ENCODE measurements at regions not wholly inside any gene's neighbourhood (a gene's known extent, or its start where the extent isn't known, plus 50 kb on each side); places are given as distances from the start of the nearest gene placed in this dataset.

DNA sequence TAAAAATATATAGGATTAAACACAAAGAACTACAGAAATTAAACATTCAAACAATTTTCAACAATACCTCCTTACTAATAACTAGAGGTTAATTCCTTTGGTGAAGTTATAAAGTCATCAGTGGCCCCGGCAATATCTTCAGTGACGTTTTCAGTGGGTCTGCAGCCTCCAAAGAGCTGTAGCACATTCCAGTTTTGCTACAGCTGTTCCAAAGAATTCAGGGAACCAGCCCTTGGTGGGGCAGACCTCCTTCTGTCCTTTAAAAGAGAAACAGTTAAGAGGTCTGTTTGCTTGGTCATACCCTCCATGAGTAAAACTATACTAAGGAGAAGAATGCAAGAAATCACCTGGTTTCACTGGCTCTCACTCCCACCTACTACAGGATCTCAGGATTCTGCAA lies 99.2 kb upstream of the ZDHHC17 start:
- no peaks in the 10 kb centered on the region for H3K4me1 Mint-ChIP-seq (ENCODE audit: low read depth, unreplicated experiment)
- no peak overlapping the region for H3K4me3 Mint-ChIP-seq (ENCODE audit: low read depth, unreplicated experiment)
- H3K36me3 Mint-ChIP-seq (ENCODE audit: insufficient read depth, unreplicated experiment): no peaks in the 10 kb centered on the region
- CTCF ChIA-PET: no interaction called here
- TF ChIP-seq, protein P1, sequence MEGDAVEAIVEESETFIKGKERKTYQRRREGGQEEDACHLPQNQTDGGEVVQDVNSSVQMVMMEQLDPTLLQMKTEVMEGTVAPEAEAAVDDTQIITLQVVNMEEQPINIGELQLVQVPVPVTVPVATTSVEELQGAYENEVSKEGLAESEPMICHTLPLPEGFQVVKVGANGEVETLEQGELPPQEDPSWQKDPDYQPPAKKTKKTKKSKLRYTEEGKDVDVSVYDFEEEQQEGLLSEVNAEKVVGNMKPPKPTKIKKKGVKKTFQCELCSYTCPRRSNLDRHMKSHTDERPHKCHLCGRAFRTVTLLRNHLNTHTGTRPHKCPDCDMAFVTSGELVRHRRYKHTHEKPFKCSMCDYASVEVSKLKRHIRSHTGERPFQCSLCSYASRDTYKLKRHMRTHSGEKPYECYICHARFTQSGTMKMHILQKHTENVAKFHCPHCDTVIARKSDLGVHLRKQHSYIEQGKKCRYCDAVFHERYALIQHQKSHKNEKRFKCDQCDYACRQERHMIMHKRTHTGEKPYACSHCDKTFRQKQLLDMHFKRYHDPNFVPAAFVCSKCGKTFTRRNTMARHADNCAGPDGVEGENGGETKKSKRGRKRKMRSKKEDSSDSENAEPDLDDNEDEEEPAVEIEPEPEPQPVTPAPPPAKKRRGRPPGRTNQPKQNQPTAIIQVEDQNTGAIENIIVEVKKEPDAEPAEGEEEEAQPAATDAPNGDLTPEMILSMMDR (IDR thresholded peaks at IDR 0.05; ENCODE audit: unreplicated experiment): no peak
- no peak for DNase-seq
- intact Hi-C loops (cut with micrococcal nuclease; ENCODE audit: unreplicated experiment): no loop called here
- no peak overlapping the region for H3K27ac Mint-ChIP-seq (ENCODE audit: unreplicated experiment)
- no peaks in the 10 kb centered on the region for H3K9me3 Mint-ChIP-seq (ENCODE audit: low read depth, unreplicated experiment)
- no peaks in the 10 kb centered on the region for H3K27me3 Mint-ChIP-seq (ENCODE audit: unreplicated experiment)
- BruUV-seq (replicated peaks): no TSS peak

DNA sequence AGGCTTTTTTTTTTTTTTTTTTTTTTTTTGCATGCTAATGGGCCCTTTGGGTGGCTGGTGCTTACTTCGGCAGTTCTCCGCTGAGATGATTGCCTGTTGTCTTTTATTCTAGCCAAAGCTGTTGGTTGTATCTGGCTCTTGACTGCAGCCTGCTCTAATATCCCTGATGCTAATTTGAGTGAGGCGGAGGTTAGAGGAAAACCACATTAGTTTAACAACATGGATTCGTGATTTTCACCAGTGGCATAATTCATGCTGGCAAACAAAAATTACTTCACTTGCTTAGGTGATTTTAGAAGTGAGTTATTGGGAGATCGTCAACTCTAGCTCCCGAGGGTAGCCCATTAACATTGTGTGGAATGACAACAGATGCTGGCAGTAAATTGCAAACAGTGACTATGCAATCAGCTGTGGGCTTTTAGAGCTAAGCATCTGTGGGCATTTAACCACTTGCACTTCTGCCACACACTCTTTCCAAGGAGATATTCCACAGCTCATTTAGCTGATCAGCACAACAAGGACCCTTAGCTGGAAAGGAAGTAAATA lies 97.6 kb upstream of the ZDHHC17 start:
- no peak for DNase-seq
- H3K36me3 Mint-ChIP-seq (ENCODE audit: insufficient read depth, unreplicated experiment): no peaks in the 10 kb centered on the region
- no peak overlapping the region for H3K4me3 Mint-ChIP-seq (ENCODE audit: low read depth, unreplicated experiment)
- no peak overlapping the region for H3K27ac Mint-ChIP-seq (ENCODE audit: unreplicated experiment)
- no TSS peak for BruUV-seq (replicated peaks)
- TF ChIP-seq, protein P1 (IDR thresholded peaks at IDR 0.05; ENCODE audit: unreplicated experiment): no peak
- intact Hi-C loops (cut with micrococcal nuclease; ENCODE audit: unreplicated experiment): no loop called here
- no peaks in the 10 kb centered on the region for H3K9me3 Mint-ChIP-seq (ENCODE audit: low read depth, unreplicated experiment)
- CTCF ChIA-PET: no interaction called here
- no peaks in the 10 kb centered on the region for H3K4me1 Mint-ChIP-seq (ENCODE audit: low read depth, unreplicated experiment)
- no peaks in the 10 kb centered on the region for H3K27me3 Mint-ChIP-seq (ENCODE audit: unreplicated experiment)

GRCh38 chr12:76669981-76670380 lies 93.9 kb upstream of the ZDHHC17 start:
- Mint-ChIP-seq H3K27me3 (ENCODE audit: unreplicated experiment) (no peaks in the 10 kb centered on the region), H3K27ac (ENCODE audit: unreplicated experiment) (no peak overlapping the region), H3K4me1 (ENCODE audit: low read depth, unreplicated experiment) (no peaks in the 10 kb centered on the region), H3K9me3 (ENCODE audit: low read depth, unreplicated experiment) (no peaks in the 10 kb centered on the region), H3K4me3 (ENCODE audit: low read depth, unreplicated experiment) (no peak overlapping the region), H3K36me3 (ENCODE audit: insufficient read depth, unreplicated experiment) (no peaks in the 10 kb centered on the region)
- DNase-seq: no peak
- intact Hi-C loops (cut with micrococcal nuclease; ENCODE audit: unreplicated experiment): no loop called here
- BruUV-seq (replicated peaks): no TSS peak
- CTCF ChIA-PET: no interaction called here
- TF ChIP-seq, protein P1 (IDR thresholded peaks at IDR 0.05; ENCODE audit: unreplicated experiment): no peak

- Mint-ChIP-seq H3K36me3 (ENCODE audit: insufficient read depth, unreplicated experiment) (no peaks in the 10 kb centered on the region), H3K4me3 (ENCODE audit: low read depth, unreplicated experiment) (no peak overlapping the region), H3K27me3 (ENCODE audit: unreplicated experiment) (no peaks in the 10 kb centered on the region), H3K27ac (ENCODE audit: unreplicated experiment) (no peak overlapping the region), H3K9me3 (ENCODE audit: low read depth, unreplicated experiment) (no peaks in the 10 kb centered on the region), H3K4me1 (ENCODE audit: low read depth, unreplicated experiment) (no peaks in the 10 kb centered on the region)
- no TSS peak for BruUV-seq (replicated peaks)
- no peak for DNase-seq
- TF ChIP-seq, protein P1 (IDR thresholded peaks at IDR 0.05; ENCODE audit: unreplicated experiment): no peak
- intact Hi-C loops (cut with micrococcal nuclease; ENCODE audit: unreplicated experiment): no loop called here
- CTCF ChIA-PET: no interaction called here
Measured at GRCh38 chr12:76670776-76671175, 93.1 kb upstream of the ZDHHC17 start.

Measured in Calu3 (cell line).